Panc1 (cell line): ENCODE measurements at regions not wholly inside any gene's neighbourhood (a gene's known extent, or its start where the extent isn't known, plus 50 kb on each side); places are given as distances from the start of the nearest gene placed in this dataset.
"Not testable (repeated sequence)": the region's sequence is repeated elsewhere in the genome, so short reads cannot be mapped to it uniquely, and the experiment has no call there.

Experiments
- CTCF ChIP-seq: fragments of 450-650 bp; IDR thresholded peaks from 2 replicates; pipeline ENCODE4 v1.5.1; 2017; ENCODE audit warnings: mild to moderate bottlenecking
- REST ChIP-seq, 2 experiments: IDR thresholded peaks; 2 replicates each; pipeline ENCODE4 v1.6.1; 2011 to 2012; ENCODE audit warnings: low read depth in 2 of 2, control low read depth in 1 of 2, low read length in 1 of 2, mild to moderate bottlenecking in 1 of 2, moderate library complexity in 1 of 2; ENCODE audit not compliant: insufficient read depth in 1 of 2

- not testable (repeated sequence) for TF ChIP-seq REST (IDR thresholded peaks at IDR 0.05; ENCODE audit: insufficient read depth in 1 of 2, low read depth in 2 of 2, low read length in 1 of 2); CTCF
These were observed 244.0 kb downstream of the RTP5 start for GRCh38 chr2:242113492-242113891.
